ENCODE measurements at regions not wholly inside any gene's neighbourhood (a gene's known extent, or its start where the extent isn't known, plus 50 kb on each side); places are given as distances from the start of the nearest gene placed in this dataset.
"Not testable (repeated sequence)": the region's sequence is repeated elsewhere in the genome, so short reads cannot be mapped to it uniquely, and the experiment has no call there.

DNA sequence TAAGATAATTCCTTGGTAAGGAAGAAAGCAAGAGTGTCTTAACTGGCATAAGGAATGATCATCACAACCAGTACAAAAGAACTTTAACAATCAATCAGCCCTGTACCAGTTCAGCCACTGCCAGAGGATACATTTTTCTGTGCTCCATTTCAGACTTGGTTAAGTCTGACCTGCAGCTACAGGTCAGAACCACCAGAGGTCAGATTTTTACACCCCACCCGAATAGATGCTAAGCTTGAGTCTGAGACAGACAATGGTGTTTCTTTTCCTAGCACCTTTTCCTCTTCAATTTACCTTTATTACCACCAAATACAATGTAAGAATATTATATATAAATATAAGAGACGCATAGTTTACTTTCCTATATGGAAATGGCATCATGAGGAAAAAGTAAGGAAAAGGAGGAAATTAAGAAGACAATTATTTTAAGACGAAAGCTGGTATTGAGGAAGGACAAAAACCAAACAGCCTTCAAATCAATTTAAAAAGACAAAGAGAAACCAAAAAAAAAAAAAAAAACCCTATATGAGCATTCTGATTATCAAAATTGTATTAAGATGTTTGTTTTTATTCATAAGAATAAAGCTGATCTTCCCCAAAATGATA lies 215.3 kb upstream of the TTC29 start:
- DNase-seq (ENCODE audit: low read depth), result peak; percentile 54

DNA sequence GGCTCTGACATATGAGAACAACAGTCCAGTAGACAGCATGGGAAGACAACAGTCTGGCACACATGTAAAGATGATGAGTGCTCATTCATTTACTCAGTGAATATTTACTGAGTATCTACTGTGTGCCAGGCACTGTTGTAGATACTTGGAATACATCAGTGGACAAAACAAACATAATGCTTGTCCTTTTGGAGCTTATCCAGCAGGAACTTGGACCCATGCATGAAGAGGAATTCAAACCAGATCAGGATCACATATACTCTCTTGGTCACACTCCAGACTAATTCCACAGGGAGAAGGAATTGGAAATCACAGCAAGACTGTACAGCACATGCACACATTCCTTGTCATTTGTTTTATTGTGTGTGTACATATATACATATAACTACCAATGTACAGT lies 217.6 kb upstream of the TTC29 start:
- peak; percentile 59 for DNase-seq (ENCODE audit: low read depth)

DNA sequence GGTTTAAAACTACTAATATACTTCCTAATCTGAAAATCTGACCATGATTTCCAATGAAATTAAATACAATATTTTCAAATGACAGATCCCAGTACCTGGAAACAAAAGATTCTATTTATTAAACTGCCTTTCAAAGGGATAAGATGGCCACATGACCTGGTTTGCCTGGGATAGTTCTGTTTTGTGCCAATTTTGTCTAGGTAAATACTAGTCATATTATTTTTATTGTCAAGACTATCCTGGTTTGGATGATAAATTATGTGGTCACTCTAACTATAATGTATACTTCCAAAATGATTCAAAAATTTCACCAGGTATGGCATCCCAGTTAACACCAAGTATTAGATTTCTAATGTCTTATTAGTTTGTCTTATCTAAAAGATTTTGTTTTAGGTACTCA lies 222.5 kb upstream of the TTC29 start:
- DNase-seq (ENCODE audit: low read depth), result not testable (repeated sequence)

DNA sequence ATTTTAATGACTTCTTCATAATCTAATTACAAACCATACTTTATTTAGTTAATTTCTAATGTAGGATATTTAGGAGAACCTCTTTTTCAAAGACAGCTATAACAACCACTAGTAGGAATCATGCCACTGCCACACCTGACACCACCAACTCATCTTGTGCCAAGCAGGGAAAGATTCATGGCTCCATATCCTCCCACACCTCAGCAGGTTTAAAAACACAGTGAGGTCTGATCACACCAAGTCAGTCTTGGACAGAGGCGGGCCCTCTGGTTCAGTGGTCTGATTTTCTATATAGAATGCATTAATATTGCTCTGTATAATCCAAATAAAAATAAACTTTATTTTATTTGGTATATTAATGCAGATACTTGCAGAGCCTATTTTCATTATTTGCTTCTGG lies 227.7 kb upstream of the TTC29 start:
- DNase-seq (ENCODE audit: low read depth), result no peak

DNA sequence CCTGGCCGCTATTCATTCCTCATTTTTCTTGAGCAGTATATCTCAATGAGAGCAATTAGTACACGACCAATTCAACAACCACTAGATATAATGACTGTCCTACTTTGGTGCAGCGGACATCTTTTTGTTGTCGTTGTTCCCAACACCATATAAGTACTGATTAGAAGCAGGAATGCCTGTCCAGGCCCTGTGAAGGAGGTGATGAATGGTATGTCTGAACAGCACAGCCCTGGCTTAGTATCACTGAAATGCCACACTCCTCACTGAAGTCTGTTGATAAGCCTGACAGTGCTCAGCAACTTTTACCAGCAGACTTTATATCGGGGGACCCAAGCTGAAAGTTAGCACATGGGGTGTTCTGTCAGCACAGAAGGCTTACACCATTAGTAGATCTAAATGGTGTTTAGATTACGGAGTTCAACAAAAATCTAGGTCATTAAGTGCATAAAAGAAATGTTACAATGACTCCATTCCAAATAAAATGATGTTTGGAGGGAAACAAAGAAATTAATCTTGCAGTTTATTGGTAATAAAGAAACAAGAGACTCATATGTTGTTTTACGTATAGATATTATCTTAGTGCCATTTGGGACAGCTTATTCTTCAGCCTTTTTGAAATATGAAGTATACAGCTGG lies 228.3 kb upstream of the TTC29 start:
- DNase-seq (ENCODE audit: low read depth), result no peak

DNA sequence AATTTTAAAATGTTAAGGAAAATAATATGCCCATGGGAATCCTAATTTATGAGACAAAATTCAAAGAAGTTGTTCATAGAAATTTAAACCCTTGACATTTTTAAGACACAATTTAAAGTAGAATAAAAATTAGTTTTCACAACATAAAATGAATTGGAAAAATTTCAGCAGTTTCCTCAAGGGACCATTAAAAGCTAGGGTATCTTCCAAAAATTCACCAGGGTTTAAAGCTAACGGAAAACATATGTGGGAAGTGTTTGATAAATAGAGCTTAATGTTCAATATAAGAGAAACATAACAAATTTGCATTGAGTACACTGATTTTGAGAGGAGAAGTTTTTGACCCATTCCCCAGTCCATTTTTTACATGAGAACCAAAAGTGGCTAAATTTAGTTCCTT lies 228.9 kb upstream of the TTC29 start:
- peak; percentile 45 for DNase-seq (ENCODE audit: low read depth)

DNA sequence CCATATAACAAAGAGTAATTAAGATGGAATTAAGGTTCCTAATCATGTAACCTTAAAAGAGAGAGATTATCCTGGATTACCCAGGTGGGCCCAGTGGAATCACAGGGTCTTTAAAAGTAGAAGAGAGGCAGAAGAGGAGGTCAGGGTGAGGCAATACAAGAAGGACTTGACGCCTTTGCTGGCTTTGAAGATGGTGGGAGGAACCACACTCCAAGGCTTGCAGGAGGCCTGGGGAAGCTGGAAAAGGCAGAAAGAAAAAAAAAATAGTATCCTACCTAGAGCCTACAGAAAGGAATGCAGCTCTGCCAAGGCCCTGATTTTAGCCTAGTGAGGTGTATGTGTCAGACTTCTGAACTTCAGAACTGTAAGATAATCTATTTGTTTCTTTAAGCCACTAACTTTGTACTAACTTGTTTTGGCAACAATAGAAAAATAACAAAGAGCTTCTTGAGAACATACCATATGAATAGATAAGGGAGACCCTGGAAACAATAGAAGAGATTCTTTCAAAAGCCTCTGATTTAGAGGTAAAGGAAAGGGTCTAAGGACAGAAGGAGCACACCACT lies 229.9 kb upstream of the TTC29 start:
- no peak for DNase-seq (ENCODE audit: low read depth)

DNA sequence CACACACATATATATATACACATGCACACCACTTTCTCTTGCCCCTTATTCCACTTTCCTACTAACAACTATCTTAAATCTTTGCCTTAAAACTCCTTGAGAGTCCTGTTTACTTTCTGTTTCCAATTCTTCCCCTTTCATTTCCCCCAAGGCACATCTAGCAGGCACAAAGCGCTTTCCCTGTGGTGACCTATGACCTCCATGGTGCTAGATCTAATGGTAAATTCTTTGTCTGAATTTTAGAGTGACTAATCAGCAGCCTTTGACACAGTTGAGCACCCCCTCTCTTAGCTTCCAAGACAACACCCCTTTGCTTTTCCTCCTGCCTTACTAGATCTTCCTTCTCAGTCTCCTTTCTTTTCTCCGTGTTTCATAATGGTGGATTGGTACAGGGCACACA lies 236.4 kb upstream of the TTC29 start:
- DNase-seq (ENCODE audit: low read depth), result no peak

DNA sequence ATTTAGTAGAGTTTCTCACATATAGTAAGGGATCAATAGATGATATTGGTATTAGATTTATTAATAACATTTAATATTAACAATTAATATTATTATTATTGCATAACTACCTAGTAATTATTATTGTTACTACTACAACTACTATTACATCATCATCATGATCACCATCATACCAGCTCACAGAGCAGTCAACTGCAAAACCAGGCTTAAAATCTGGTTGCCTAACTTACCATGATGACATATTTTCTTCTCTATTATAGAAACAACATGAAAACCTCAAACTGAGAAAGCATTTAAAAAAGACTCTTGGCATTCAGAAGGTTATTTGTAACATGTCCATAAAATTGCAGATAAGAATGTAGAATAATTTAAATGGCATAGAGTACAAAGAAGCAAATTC lies 247.0 kb upstream of the TTC29 start:
- DNase-seq (ENCODE audit: low read depth), result no peak

DNA sequence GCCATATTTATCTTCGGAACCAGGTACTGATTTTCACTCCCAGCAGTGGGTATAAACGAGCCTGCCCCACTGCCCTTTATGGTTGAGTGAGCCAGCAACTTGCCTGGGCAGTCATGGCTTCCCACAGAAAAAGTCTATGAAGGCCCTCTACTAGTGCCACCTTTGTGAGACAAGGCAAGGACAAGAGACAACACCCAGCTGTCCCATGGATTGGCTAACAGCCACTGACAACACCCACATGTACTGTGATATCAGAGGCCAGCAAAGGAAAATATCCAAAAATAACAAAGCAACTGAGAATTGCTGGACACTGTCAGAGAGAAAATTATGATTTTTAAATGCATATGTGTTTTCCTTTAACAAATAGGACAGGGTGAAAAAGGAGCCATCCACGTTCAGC lies 248.4 kb upstream of the TTC29 start:
- DNase-seq (ENCODE audit: low read depth), result no peak

DNA sequence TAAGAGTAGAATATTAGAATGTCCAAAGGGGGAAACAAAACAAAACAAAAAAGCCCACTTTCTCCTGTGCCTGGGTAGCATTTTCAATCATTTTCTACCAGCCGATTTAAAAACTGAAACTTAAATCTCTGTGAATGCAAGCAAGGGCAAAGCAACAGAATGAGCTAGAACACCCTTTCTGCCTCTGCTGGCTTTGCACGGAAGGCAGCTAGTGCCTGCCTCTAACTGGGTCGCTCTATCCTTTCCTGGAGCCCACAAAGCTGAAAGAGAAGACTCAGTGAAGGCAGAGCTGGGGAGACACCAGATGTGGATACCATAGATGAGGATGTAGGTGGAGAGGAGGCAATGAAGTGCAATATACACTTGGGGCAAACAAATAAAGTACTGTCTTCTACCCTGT lies 248.9 kb upstream of the TTC29 start:
- no peak for DNase-seq (ENCODE audit: low read depth)

DNA sequence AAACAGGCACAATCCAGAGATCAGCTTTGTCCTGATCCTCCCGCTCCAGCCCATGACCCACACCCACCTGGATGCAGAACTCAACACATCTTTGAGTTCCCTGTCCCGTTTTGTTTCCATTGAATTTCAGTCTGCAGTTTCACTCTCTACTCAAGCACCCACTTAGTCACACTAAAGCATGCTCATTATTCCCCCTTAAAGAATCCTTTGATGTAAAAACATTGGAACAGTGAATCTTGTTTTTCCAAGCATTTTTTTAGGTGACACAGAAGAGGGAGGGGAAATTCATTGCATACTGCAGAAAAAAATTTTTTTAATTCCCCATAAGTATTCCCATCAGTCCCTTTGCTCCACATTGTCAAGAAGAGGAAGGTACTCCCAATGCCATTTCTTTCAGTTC lies 249.7 kb upstream of the TTC29 start:
- no peak for DNase-seq (ENCODE audit: low read depth)

DNA sequence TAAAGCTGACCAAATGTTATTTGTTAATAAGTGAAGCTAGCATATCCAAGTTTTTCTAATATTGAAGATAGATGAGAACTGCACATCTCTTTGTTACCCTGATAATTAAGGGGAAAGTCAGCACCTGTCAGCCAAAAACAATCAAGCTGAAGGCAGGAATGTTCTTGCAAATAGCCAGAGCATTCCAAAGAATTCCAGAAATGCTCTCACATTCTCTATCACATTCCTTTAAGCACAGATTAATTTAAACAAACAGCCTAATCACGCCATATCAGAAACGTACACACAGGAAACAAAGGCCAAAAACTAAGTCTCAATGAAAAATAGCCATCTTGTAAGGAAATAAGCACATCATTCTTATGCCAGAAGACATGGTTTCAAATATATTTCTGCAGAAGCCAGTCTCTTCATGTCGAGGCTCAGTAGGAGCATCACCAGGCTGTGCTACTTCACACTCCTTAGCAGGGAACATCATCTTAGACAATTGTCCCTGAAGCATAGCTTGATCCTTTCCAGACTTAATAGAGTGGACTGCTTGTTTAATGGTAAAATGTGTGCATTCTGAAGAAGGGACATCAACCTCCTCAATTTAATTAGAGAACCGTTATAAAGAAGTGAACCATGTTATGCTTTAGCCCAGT lies 252.9 kb upstream of the TTC29 start:
- DNase-seq (ENCODE audit: low read depth), result no peak

DNA sequence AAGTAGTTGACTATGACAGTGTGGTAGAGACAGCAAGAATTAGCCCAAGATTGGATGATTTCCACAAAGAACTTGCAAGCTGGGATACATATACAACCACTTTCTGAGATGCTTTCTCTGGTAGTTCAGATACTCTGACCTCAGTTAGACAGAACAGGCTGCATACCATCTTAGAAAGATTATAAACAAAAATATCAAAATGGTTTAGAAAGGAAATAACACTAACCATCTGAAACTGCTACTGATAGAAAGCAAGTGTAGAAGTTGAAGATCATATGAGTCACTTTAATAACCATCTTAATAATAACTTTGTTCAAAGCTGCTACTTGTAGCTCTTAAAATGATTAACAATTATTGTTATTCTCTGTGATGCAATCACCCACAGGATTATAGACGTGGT lies 255.4 kb upstream of the TTC29 start:
- DNase-seq (ENCODE audit: low read depth), result no peak

DNA sequence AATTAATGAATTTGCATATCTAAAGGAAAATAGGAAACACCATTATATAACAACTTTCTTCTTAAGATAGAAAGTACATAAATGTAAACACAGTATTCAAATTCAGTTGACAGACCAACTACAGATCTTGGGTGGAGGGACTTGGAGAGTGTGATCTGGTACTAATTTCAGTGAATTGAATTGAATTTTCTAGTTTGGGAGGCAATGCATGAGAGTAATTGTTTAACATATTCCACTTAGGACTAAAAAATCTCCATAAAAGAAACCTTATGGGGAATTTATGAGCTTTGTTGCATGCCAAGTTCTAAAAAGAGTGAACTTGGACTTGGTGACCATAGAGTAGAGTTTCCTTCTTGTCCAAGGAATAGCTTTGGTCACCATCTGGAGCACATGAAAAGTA lies 261.1 kb upstream of the TTC29 start:
- no peak for DNase-seq (ENCODE audit: low read depth)

DNA sequence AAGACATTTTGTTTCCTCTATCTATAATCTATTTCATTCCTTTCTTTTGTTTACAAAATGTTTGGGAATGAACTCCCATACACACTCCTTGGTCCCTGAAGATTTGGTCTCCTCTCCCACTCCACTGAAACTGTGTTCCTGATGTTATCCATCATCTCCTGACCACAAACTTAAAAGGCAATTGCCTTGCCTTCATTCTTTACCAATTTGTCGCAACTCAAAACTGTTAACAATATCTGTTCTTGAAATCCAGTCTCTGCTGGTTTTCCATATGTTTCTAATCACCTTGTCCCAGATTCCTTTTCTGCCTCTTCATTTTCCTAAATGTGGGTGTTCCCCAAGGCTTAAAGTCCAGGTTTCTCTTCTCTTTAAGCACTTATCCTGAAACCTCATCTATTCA lies 262.2 kb upstream of the TTC29 start:
- DNase-seq (ENCODE audit: low read depth), result peak; percentile 33

DNA sequence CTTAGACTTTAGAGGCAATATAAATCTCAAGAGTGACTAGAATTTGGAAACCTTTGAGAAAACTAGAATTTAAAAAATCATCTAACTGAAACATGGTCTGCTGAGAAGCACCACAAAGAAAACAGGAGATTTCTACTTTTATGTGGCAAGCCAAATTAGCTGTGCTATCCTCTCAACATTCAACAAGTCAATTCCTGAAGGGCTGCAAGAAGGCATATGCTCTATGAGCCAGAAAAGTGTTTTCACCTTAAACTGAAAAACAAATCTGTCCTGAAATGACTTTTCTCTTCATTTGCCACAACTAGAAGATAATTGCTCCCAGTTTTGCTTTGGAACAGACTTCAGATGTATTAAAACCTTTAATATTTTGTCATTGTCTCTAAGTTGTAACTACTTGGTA lies 263.2 kb upstream of the EDNRA start:
- no peak for DNase-seq (ENCODE audit: low read depth)

DNA sequence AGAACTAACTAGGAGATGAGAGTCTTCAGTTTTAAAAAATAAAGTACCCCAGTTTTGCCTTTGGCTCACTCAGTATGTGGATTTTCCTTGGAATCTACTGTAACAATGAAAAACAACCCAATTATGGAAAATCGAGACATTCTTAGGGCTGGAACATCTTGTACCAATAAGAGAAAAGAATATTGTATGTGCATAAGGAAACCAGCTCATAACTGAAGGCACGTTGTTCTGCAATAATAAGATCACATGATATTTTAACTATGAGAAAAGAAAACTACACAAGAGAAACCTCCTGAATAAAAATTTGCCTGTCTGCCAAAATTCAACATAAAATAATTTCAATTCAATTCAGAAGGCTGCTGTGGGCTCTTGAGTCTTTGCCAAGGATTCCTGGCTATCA lies 261.8 kb upstream of the EDNRA start:
- DNase-seq (ENCODE audit: low read depth), result peak; percentile 20

DNA sequence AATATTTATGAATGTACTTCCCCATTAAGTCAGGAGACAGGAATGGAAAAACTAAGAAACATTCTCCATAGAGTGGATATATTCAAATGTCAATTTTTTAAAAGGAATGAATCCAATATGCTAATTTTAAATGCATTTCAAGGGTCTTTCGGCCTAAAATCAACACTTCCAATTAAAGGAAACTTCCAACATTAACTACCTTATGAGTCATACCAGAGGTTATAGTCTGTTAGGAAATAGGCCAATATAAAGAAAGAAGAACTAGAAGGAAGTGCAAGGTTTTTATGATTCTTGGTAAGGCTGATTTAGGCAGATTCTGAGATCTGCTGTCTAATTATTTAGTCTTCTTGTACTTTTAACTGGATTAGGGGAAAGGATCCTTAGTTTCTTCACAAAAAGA lies 260.1 kb upstream of the EDNRA start:
- DNase-seq (ENCODE audit: low read depth), result no peak

DNA sequence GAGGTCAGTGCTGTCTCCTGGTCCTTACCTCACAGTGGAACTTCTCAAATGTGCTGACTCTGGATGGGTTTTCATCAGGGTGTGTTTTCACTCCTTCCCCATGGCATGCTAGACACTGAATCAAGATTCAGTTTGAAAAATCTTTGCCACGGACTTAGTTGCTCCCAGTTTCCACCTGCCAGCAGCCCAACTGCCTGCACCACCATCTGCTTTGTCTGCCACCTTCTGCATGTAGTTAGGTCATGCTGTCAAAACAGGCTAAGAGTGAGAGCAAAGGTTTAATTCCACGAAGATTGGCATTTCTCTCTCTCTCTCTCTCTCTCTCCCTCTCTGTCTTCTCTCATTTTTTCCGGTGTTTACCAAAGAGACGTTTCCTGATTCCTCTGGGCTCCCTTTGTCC lies 258.0 kb upstream of the EDNRA start:
- no peak for DNase-seq (ENCODE audit: low read depth)

DNA sequence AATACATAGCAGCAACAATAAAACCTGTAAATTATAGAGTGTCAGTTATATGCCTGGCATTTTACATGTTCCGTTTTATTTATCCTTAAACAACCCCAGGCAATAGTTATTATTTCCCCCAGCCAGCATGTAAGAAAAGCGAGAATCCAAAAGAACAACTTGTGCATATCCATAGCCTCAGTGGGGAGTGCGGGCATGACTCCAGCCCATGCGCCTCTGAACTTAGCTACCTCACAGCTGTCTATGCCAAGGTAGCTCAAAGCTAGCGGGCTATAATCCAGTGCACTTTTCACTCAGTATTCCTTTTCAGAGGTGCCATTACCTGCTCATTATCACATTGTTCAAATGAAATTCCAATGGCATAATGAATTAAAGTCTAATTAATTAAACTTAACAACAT lies 257.3 kb upstream of the EDNRA start:
- DNase-seq (ENCODE audit: low read depth), result no peak

DNA sequence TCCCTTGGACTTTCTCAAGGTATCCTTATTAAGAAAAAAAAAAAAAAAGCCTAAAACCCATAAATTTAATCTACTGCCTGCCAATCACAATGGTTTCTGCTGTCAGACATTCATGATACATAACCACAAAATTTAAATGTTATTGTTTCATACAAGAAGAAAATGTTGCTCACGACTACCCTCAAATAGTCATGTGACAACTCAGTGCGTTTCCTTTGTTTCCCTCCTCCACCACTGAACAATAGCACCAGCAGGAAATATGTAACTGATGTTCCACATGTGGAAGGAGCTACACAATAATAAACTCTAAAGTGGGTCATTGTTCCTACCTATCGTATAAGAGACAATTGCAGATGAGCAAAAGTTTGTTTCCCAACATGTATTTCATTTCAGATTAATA lies 244.1 kb upstream of the EDNRA start:
- DNase-seq (ENCODE audit: low read depth), result no peak

DNA sequence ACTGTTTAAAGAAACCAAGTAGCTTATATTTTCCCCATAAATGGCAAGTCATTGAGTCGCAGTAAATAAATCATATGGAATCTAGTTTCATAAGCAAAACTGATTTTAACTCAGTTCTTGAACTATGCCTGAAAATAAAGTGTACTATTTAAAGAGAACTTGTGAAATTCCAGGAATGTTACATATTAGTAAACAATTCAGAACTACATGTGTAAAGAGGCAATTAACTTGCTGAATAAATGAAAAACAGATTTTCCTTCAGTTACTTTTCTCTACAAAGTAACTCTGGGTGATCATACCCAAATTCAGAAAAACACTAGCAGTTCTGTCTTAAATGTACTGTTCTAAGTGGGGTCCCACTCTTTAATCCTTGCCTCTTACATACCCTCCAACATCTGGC lies 236.1 kb upstream of the EDNRA start:
- DNase-seq (ENCODE audit: low read depth), result peak; percentile 50

DNA sequence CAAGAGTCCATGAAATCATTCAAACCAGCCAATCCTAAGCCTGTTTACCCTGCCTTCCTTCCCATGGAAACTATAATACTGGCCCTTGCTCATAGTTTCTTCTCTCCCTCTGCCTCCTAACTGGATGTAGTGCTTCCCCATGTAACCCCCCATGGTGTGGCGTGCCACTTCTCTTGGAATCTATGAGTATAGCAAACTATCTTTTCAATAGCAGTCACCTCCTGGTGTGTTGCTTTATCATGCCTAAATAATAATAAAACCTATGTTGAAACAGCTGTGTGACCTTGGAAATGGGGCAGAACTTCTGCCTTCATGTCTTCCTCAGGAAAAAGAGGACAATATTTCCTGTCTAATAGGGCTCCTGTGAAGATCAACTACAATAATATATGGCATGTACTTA lies 234.8 kb upstream of the EDNRA start:
- DNase-seq (ENCODE audit: low read depth), result no peak
